8988T (cell line): ENCODE measurements at regions not wholly inside any gene's neighbourhood (a gene's known extent, or its start where the extent isn't known, plus 50 kb on each side); places are given as distances from the start of the nearest gene placed in this dataset.
"Not testable (repeated sequence)": the region's sequence is repeated elsewhere in the genome, so short reads cannot be mapped to it uniquely, and the experiment has no call there.

Source experiments
- DNase-seq: peaks from one replicate; pipeline ENCODE4 v3.0.0; 2011

DNA sequence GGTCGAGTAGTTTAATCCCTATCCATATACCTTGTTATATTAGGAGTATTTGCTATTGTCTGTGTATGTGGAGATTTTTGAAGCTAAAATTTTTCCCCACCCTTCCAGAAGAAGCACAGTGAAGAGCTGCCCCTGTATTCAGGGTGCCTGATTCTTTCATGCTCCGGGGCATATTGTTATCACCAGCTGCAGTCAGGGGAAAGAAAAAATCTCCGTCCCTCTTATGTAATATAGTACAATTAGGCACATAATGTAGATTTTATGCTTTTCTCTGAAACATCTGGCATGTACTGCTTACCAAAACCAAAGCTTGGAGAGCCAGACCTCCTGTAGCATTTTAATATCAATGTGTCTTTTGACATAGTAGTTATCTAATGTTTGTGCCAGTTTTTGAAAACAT is 214.9 kb upstream of the EDNRB start:
- DNase-seq, result no peak

DNA sequence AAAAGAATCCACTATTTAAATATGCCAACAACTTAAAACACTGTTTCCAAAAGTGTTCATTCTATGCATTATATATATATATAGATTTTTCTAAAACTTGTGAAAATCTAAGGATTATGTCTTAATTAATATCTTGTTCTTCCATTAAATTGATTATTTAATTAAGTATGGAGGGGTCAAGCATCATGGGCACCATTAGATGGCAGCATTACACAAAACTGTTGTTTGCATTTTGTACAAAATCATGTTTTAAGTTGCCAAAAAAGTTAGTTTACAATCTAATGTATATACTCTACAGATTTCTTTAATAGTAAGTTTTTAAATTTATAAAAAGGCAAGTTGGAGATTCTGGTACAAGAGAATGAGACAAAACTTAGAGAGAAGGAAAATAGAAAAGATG is 213.2 kb upstream of the EDNRB start:
- DNase-seq, result no peak

DNA sequence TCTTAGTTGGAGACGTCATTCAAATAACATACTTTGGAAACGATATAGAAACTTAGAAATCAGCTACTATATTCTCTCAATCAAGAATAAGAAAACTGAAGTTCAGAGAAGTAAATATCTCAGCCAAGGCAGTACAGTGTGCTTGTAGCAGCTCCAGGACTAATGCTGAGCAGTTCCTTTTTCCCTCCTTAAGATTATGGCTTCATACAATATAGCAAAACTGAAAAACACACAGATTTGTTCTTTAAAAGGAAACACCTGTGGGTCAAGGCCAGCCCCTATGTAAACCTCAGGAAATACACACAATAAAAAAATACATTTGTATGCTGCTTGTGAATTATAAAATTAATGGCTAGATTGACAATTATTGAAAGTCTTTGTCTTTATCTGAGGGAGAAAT is 212.7 kb upstream of the EDNRB start:
- no peak for DNase-seq

DNA sequence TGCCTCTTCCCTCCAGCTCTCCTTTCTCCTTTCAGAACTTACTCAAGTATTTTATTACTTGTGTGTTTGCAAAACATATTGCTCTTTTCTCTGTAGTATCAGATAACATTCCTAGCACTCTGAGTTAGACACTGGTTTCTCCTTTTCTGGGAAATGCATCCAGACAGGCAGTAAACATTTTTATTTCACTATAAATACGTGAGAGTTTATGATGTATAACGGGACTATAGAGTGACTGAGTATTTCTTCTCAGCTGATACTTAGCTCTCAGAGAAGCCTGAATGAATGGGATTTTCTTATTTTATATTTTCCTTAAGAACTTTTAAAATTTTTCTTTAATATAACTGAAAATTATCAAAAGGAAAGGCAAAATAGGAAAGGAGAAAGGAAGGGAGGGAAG is 211.2 kb upstream of the EDNRB start:
- no peak for DNase-seq

DNA sequence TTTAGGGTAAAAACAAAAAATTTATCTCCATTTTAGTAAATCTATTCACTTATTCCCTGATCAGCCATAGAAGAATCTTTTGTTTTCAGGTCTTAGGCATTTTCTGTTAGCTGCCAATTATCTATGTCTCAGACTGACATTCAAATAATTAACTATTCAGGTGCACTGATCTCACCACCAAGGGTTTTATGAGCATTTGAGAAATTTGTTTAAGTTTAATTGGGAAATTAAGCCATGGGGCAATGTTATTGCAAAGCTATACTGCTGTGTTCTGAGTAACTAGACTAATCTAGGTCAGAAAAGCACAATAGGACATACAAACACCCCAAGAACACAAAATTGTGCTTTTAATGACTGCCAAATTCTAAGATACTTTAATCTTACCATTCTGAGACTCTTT is 210.7 kb upstream of the EDNRB start:
- no peak for DNase-seq

DNA sequence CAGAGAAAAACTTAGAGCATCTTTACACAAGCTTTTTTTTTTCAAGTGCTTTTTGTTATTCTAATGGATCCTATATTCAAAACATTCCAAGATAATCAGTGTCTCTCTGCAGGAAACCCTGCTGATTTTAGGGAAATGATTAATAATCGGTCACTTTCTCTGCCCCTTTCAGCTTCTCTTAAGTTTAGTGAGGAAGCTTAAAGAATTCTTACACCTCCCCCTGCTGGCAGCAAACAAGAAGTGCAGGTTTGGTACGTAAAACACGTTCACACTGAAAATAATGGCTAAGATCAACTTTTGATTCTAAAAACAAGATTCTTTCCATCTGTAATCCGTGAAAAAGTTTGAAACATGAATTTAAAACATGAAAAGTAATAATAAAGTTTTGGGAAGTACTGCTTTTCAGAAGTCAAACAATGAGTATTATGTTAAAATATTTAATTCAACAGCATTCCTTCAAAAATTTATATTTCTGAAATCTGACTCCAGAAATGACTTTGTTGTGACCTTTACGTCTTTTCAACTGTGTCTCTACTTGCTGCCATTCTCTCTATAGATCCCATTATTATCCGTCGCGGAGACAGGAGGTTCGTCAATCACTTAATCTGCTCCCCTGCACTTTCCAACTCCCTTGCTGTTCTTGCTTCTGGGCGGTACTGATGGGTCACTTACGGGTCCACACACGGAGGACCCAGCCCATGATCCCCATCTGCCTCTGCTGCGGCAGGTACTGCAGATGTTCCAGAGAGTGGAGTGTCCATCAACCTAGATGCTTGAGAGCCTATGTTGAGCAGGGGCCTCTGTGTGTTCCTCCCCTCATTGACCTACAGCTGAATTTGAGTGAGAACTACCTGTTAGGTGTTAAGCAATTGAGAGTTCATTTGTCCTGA is 203.1 kb upstream of the EDNRB start:
- no peak for DNase-seq

DNA sequence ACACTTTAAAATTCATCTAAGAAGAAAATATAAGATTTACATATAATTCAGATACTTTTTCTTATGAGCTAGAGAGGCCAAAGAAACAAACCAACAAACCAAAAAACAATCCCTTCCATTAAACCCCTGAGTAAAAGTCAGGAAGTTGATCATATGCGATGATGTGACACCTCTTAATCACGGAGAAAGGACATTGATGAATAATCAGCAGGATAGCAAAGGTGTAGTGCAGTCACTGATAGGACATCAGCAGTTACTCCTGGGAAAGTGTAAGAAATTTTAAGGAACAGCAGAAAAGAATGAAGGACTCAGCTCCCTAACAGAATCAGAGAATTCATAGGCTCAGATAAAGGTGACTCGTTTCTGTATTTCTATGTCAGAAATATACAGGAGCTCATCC is 202.4 kb upstream of the EDNRB start:
- no peak for DNase-seq

DNA sequence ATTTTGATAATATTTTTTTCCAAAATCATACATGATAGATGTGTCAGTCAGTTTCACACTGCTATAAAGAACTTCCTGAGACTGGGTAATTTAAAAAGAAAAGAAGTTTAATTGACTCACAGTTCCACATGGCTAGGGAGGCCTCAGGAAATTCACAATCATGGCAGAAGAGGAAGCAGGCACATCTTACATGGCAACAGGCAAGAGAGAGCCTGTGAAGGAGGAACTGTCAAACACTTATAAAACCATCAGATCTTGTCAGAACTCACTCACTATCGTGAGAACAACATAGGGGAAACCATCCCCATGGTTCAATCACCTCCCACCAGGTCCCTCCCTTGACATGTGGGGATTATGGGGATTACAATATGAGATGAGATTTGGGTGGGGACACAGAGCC is 201.5 kb upstream of the EDNRB start:
- not testable (repeated sequence) for DNase-seq

DNA sequence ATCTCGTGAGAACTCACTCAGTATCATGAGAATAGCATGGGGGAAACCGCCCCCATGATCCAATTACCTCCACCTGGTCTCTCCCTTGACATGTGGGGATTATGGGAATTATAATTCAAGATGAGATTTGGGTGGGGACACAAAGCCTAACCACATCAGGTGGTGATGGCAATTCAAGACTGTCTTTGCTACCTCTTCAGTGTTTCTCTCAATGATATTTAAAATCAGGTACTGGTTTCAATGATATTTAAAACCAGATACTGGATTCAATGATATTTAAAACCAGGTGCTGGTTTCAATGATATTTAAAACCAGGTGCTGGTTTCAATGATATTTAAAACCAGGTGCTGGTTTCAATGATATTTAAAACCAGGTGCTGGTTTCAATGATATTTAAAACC is 198.4 kb upstream of the EDNRB start:
- not testable (repeated sequence) for DNase-seq

DNA sequence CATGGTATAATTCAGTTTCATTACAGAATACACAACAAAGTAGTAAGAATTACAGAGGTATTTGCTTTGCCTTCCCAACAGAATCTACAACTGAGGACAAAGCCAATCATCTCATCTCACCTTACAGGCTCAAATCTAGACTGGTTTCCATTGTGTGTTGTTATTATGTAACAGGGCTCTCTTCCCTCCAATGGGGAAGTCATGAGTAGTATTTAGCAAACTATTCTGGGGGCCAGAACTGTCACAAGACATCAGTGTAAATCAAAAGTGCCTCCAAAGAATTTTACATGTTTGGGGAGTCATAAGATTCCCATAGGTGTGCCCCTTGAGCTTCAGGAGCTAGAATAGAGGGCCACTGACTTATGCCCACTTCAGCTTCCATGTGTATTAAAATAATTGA is 187.0 kb upstream of the EDNRB start:
- DNase-seq, result no peak

DNA sequence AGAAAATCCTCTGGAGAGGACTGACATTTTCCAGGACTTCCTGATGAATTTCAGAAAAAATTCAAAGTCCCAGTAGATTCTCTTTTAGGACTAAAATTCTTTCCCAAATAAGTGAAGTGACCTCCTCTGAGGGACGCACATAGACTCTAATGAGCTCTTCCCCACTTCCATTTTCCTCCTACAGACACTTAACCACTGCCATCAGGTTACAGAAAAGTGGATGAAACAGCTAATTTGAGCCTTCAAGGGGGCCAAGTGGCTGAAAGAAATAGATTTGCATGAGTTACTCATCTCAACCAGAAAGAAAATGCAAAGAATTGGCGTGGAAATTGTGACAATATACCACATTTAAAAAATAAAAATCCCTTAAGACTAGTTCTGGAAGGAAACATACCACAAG is 185.3 kb upstream of the EDNRB start:
- no peak for DNase-seq

DNA sequence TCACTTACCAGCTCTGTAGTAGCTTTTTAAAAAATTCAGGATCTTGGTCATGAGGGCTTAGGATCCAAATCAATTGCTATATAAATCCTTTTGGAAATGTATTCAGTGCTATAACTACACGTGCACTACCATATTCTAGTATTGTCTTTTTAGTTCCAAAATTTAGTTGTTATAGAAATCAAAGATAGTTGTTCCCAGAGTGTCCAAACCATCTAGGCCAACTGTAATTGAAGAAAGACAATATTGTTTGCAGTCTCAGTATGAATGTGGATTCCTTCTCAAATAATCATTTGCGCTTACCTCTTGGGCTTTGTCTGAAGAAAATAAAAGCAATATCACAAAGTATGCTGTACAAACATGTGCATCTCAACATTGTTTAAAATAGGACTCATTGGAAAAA is 184.1 kb upstream of the EDNRB start:
- no peak for DNase-seq

DNA sequence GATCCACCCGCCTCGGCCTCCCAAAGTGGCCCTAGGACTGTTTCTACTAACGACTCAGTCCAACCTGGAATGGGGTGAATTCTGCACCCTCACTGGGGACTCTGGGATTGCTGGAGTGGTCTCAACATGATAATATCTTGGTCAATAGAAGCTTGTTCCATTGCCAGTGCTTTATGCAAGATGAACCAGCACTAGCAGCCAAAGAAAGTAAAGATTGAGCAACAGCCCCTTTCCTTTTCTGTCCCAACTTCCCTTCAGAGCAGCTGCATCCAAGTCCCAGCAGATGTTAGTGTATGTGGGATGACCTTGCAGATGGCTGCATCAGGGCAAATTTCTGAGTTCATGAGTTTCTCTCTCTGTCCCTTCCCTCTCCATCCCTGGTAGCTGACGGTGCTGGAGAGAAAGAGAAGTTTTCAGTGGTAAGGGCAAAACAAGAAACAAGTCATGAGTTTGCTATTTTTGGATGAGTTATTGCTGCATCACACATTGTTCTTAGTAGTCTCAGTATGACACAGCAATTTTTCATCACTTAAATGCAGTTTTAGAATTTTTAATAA is 183.6 kb upstream of the EDNRB start:
- no peak for DNase-seq

DNA sequence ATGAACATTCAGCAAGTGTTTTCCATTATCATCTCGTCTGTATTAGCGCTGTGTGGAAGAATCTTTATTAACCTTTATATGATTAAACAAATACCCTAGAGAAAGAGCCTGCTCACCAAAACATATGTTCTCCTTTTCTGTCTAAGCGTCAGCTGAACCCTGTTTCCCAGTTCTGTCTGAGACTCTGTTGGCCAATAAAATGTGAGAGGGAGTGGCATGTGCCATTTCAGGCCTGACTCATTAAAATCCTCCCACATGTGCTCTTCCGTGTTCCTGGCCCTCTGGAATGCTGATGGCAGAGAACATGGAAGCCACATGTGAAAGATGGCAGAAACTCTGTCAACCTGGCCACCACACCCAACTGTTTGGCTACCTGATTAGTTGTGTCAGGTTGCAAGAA is 181.9 kb upstream of the EDNRB start:
- DNase-seq, result no peak

DNA sequence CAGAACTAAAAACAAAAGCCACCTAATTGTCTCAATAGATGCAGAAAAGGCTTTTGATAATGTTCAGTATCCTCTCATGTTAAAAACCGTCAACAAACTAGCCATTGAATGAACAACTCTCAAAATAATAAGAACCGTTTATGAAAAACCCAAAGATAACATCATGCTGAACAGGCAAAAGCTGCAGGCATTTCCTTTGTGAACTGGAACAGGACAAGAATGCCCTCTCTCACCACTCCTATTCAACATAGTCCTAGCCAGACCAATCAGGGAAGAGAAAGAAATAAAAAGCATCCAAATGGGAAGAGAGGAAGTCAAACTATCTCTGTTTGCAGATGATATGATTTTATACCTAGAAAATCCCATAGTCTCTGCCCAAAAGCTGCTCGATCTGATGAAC is 179.6 kb upstream of the EDNRB start:
- DNase-seq, result no peak

DNA sequence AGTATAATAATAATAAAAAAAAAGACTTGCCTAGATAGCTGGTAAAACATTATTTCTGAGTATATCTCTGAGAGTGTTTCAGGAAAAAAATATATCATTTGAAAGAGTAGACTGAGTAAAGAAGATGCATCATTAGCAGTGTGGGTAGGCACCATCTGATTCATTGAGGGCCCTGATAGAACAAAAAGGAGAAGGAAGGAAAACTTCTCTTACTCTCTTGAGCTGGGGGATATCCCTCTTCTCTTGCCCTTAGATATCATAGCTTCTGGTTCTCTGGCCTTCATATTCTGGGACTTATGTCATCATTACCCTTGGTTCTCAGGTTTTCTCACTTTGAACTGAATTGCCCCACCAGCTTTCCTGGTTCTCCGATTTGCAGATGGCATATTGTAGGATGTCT is 177.6 kb upstream of the EDNRB start:
- DNase-seq, result no peak

DNA sequence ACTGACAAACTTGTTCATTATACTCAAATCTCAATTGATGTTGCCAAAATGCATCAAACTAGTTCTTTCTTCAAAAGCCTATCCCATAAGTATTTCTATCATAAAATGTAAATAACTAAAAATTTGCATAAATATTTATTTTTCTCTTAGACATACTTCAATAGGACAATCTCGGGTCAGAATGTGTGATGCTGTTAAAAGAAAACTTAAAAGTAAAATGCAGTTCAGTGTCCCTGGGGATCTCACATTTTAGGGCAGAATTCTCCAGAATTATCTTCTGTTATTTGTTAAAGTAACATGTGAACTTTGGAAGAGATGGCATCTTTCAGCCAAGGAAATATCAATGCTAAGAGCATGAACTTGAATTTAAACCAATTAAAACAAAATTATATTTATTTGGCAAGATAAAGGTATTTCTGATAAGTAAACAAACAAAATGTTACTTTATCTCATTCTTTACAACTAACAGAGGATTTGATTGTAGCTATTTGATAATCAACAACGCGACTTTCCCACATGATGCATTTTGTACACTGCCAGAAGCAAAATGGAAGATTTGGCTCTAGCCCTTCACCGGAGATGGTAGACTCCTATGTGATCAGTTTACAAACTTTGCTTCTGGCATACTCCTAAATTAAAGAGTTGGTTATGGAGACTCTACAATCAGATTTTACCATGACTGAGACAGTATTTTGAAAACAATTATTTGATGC is 169.5 kb upstream of the EDNRB start:
- DNase-seq, result no peak

DNA sequence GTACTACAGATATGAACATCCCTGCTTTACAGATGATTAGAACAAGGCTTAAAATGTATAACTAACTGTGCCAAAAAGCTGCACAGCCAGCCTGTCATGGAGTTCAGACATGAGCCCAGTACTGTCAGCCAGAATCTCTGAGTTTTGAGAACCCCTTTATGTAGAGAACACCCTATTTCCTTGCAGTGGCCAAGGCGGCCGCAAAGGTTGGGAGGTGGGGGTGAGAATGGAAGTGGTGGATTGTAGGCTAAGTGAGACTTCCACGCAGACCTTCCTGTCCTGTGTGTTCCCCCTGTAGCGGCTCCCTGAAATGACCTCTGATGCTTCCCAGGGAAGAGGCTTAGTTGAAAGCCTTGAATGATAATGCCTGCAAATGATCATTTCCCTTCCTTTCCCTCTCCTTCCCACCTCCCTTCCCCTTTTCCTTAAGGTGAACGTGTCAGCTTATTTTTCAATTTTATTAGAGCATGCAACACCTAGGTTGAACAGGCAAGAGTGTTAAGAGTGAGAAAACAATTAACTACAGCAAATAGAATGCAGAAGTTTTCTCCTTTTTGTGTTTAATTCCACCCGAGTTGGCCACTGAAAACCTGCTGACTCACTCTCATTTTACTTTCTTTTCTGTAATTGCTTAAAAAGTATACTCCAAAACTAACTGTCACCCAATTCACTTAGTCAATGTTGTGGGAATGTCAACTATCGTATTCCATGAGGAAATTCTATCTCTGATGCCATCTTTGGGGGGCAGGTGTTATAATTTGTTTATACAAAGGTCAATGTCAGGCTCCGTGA is 167.0 kb upstream of the EDNRB start:
- DNase-seq, result no peak

DNA sequence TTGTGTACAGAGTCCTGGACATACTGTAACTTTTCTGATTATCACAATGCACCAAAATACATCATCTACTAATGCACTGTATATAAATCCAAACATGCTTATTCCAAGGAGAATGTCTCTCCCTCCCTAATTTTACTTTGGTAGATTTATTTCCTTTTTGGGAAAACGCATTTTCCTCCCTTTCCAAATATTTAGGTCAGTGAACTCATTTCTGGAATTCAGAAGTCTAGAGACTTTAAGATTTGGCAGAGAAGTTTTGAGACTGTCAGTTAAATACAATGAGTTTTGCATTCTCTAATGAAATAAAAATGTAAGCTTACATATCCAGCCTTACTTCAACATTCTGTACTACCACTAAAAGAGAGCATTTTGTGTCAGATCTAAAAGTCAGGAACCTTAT is 165.8 kb upstream of the EDNRB start:
- DNase-seq, result no peak

DNA sequence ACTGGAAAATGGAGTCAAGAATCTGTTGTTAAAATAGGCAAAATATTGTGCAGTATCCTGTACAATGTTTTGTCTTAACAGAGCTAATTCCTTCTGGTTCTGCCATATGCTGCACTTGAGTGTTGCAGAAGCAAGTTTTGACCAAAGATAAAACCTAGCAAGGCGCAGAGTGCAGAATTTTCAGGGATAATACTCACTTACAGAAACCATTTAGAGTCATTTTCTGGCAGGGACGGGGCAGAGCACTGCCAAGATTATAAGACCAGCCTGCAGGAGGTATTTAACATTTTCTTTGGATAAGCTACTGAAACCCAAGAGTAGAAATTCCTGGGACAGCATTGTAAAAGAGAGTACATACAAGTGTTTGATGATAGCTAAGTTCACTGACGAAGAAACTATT is 159.5 kb upstream of the EDNRB start:
- no peak for DNase-seq

DNA sequence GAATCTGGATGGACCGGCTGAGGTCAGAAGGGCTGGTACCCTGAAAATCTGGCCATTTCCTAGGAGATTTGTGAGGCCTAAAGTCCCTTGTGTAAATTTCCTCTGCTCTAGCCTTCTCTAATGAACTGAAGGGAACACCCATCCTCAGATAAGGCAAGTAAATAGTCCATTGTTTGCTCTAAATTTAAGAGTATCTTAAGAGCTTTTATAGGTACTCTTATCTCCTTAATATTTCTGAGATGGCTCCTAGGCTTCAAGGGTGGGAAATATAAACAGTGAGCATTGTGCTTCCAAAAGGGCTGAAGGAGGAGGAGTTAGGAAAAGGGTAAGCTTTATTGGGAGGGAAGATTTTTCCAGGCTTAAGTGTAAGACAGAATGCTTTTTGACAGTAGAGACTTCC is 148.7 kb upstream of the EDNRB start:
- DNase-seq, result no peak

DNA sequence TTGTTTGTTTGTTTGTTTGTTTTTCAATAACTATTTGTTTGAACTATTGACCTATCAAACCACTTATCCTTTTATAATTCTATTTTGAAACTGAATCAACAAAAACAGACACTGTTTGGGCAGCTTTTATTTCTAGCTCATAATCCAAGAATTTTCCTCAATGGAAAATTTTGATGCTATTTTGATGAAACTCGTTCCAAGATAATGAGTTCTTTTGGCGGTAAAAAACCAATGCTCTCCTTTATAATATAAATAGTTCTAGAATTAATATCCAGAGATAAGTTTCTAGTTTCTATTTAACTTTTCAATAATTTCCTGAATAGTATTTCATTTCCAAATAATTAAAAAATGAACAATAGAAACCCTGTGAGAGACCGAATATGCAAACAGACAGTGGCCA is 146.5 kb upstream of the EDNRB start:
- no peak for DNase-seq

DNA sequence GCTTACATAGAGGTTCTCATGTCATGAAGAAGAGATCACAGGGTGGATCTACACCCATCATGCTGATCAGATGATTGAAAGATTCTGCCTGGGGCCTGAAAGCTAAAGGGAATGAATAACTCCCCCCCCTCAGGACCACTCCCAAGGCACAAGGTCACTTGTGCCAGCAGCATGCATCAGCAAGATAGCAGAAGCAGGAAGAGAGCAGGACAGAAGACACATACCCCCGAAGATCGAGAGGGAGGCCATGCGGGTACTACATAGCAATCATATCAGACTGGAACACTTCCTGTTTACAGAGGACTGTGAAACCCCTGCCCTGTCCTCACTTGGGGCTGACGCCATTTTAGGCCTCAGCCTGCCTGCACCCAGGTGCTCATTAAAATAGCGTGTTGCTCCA is 143.2 kb upstream of the EDNRB start:
- no peak for DNase-seq

DNA sequence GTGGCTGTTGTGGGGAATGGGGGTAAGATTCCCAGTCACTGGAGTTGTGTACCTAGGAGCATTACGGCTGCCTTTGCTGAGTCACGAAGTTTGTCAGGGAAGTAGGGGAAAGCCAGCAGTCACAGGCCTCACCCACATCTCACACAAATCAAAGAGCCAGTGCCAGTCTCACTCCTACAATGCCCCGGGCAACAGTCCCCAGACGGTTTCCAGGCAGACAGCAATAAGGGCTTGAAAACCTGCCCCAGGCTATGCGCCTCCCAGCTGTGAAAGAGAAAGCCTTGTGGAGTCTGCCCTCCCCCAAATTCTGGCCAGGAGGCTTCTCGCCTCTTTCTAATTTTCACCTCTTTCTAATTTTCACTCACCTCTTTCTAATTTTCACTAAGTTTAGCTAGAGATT is 142.3 kb upstream of the EDNRB start:
- no peak for DNase-seq
